GM23248 (cell line): ENCODE measurements at regions not wholly inside any gene's neighbourhood (a gene's known extent, or its start where the extent isn't known, plus 50 kb on each side); places are given as distances from the start of the nearest gene placed in this dataset.

Experiments
- EZH2 ChIP-seq: fragments of 200-600 bp; sonication (generic); IDR thresholded peaks from 2 replicates; pipeline ENCODE4 v1.6.1; 2018; ENCODE audit warnings: antibody characterized with exemption, mild to moderate bottlenecking; ENCODE audit not compliant: insufficient read depth, poor library complexity, severe bottlenecking
- EZH2phosphoT487 ChIP-seq: fragments of 200-600 bp; sonication (generic); IDR thresholded peaks from 2 replicates; pipeline ENCODE4 v1.6.1; 2018; ENCODE audit warnings: antibody characterized with exemption, moderate library complexity, mild to moderate bottlenecking, low read depth; ENCODE audit not compliant: insufficient read depth

DNA sequence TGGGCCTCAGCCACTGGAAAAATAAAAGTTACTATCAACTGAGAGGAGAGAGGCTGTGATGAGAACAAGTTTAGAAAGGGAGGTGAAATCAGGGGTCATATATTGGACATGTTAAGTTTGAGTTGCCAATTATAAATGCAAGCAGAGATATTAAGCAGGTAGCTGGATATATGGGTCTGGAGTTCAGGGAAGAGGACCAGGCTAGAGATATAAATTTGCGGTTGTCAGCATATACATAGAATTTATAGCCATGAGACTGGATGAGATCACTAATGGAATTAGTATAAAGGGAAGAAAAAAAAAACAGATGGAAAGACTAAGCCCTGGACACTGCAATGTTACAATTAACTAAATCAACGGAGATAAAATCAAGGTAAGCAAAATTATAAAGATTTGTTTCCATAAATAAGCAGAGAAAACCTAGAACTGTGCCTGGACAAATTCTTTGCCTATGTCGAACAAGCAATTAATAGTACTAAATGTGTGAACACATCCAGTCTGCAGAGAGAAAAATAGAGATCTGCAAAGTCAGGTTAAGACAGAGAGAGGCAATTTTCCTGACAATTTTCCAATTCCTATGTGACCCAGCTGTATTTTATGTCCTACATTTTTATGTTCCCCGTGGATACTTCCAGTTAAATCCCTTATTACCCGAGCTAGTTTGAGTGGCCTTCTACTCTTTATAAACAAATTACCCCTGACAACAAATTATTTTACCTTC is 265.4 kb downstream of the GASK1B start:
- TF ChIP-seq EZH2 (no peak), EZH2phosphoT487 (no peak)
